AG04450 (cell line): ENCODE measurements at regions not wholly inside any gene's neighbourhood (a gene's known extent, or its start where the extent isn't known, plus 50 kb on each side); places are given as distances from the start of the nearest gene placed in this dataset.

Experiments used
- CTCF ChIA-PET: fragments of 300-600, 350-600 bp; formaldehyde crosslinking; extraction: SDS; loops from one replicate; lab custom pipeline; 2022; ENCODE audit warnings: antibody characterized with exemption, inconsistent platforms; lab: Charles Lee
- POLR2A ChIA-PET: fragments of 350-600 bp; formaldehyde crosslinking; extraction: SDS; loops from one replicate; lab custom pipeline; 2021; ENCODE audit warnings: antibody characterized with exemption, inconsistent platforms; lab: Yijun Ruan, JAX
- DNase-seq: peaks from one replicate; pipeline ENCODE4 v3.0.0-alpha.2; 2011; ENCODE audit warnings: low read depth, low spot score
- H3K27ac ChIP-seq: one replicate; pipeline ENCODE4 v1.5.1; 2012; ENCODE audit warnings: low read depth, low read length, control low read depth
- H3K27me3 ChIP-seq: one replicate; pipeline ENCODE4 v1.6.0; 2012; ENCODE audit warnings: low read length; ENCODE audit not compliant: control insufficient read depth, insufficient read depth
- H3K4me3 ChIP-seq: 2 replicates; pipeline ENCODE4 v1.5.1; 2011; ENCODE audit warnings: mild to moderate bottlenecking, low read depth, low read length, control low read depth
- H3K9me3 ChIP-seq: 2 replicates; pipeline ENCODE4 v1.5.1; 2012; ENCODE audit warnings: low read length; ENCODE audit not compliant: control insufficient read depth, insufficient read depth
- TF ChIP-seq, protein P1 (sequence below): IDR thresholded peaks from 2 replicates; pipeline ENCODE4 v1.5.1; 2011; ENCODE audit warnings: low read depth, low read length, control low read depth, inconsistent platforms

DNA sequence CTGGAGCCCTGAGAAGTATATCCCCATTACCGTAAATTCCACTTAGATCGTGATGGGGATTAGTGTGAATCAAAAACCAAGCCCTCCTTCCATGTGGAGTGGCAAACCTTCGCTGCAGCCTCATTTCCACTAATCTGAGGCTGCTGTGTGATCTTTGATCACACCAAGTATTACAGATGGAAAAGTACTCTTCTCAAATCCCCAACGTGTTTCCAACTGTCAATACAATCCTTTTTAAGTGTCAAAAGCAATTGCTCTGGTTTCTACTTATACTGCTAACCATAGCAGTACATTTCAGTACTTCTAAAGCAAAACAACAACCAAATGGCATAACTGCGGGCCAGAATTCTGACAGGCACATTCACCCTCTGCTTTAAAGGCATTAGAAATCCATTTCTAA lies 307.7 kb upstream of the ADAMTS16 start:
- Histone ChIP-seq H3K27me3 (no peaks in the 10 kb centered on the region), H3K9me3 (peaks cover 15% of the 10 kb centered on the region), H3K27ac (no peak overlapping the region), H3K4me3 (no peak overlapping the region)
- POLR2A ChIA-PET = no interaction called here
- DNase-seq = no peak
- TF ChIP-seq, protein P1, sequence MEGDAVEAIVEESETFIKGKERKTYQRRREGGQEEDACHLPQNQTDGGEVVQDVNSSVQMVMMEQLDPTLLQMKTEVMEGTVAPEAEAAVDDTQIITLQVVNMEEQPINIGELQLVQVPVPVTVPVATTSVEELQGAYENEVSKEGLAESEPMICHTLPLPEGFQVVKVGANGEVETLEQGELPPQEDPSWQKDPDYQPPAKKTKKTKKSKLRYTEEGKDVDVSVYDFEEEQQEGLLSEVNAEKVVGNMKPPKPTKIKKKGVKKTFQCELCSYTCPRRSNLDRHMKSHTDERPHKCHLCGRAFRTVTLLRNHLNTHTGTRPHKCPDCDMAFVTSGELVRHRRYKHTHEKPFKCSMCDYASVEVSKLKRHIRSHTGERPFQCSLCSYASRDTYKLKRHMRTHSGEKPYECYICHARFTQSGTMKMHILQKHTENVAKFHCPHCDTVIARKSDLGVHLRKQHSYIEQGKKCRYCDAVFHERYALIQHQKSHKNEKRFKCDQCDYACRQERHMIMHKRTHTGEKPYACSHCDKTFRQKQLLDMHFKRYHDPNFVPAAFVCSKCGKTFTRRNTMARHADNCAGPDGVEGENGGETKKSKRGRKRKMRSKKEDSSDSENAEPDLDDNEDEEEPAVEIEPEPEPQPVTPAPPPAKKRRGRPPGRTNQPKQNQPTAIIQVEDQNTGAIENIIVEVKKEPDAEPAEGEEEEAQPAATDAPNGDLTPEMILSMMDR = no peak
- CTCF ChIA-PET = no interaction called here

DNA sequence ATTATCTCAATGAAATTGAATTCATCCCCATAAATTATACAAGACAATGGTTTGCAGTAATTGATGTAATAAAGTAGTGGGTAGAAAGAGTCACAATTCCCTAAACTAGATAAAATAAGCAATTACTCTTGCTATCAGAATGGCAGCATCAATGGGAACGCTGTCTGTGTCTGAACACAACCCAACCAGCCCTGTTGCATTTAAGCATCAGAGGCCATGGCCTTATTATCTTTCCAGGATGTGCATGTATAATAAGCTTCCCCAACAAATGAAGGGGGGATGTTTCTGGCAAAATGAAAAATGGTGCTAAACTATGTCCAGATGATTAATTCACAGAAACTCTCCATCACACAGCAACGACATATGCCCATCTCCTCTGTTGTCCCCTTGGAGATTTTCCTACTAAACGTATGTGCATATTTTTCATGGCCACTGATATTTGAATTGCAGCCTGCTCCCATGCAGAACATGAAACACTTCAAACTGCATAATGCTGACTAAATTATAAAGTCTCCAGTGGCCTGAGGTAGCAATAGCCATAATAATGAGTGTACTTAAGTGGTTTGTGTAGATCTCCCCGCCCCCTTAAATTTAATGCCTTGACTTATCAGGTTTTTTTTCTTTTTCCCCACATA lies 306.9 kb upstream of the ADAMTS16 start:
- H3K27me3 ChIP-seq = no peaks in the 10 kb centered on the region
- CTCF ChIA-PET = no interaction called here
- TF ChIP-seq, protein P1 = no peak

DNA sequence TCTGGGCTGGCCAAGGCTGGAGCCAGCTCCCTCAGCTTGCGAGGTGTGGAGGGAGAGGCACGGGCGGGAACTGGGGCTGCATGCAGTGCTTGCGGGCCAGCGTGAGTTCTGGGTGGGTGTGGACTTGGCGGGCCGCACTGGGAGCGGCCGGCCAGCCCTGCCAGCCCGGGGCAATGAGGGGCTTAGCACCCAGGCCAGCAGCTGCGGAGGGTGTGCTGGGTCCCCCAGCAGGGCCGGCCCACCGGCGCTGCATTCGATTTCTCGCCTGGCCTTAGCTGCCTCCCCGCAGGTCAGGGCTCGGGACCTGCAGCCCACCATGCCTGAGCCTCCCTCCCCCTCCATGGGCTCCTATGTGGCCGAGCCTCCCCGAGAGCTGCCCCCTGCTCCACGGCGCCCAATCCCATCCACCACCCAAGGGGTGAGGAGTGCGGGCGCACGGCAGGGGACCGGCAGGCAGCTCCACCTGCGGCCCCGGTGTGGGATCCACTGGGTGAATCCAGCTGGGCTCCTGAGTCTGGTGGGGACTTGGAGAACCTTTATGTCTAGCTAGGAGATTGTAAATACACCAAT lies 302.6 kb upstream of the ADAMTS16 start:
- H3K4me3 ChIP-seq = no peak overlapping the region
- ChIA-PET POLR2A (no interaction called here), CTCF (no interaction called here)
- no peak overlapping the region for H3K27ac ChIP-seq
- H3K9me3 ChIP-seq = peaks cover 18% of the 10 kb centered on the region
- no peaks in the 10 kb centered on the region for H3K27me3 ChIP-seq
- TF ChIP-seq, protein P1 = no peak
- no peak for DNase-seq

More for the DNA sequence above, 306.9 kb upstream of the ADAMTS16 start:
- DNase-seq = no peak
- H3K27ac ChIP-seq = no peak overlapping the region
- H3K9me3 ChIP-seq = peaks cover 20% of the 10 kb centered on the region
- no peak overlapping the region for H3K4me3 ChIP-seq
- POLR2A ChIA-PET = no interaction called here

DNA sequence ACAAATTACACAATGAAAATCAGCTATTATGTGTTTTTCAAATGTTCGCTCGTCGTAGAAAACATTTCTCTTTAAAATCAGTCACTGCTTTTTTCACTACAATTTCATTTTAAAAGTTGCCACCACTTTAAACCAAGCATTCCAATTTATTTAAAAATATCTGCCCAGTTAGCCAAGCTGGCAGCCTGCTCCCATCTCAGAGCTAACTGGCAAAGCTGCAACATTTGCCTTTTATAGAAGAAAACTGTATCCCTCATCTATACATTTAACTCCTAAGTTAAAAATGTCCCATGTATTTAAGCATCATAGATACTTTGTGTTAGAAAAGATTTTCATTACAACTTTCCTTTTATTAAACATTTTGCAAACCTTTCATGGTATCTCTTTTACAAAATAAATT lies 294.9 kb upstream of the ADAMTS16 start:
- ChIA-PET CTCF (no interaction called here), POLR2A (no interaction called here)
- TF ChIP-seq, protein P1 = no peak
- no peak for DNase-seq
- H3K9me3 ChIP-seq = no peaks in the 10 kb centered on the region; the same call in 1 of the 2 replicates
- no peaks in the 10 kb centered on the region for H3K27me3 ChIP-seq
- no peak overlapping the region for H3K27ac ChIP-seq
- H3K4me3 ChIP-seq = no peak overlapping the region

DNA sequence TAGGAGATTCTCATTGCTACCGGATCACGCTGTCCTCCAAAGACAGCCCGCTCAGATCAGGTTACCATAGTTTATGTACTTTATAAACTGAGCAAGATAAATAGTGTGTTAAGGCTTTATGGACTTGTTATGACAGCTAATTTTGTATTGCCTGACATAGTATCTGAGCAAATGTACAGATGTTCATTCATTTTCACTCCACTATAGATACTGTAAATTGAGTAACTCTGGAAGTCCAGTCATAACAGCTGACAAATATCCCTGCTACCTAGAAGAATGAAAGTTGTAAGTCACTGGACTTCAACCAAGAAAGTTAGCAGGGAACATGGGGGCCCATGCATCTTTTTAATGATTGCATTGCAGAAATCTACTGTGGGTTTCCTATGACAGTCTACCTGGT lies 292.4 kb upstream of the ADAMTS16 start:
- TF ChIP-seq, protein P1 = no peak
- Histone ChIP-seq H3K4me3 (no peak overlapping the region), H3K9me3 (no peaks in the 10 kb centered on the region; the same call in 1 of the 2 replicates), H3K27me3 (no peaks in the 10 kb centered on the region), H3K27ac (no peak overlapping the region)
- ChIA-PET CTCF (no interaction called here), POLR2A (no interaction called here)
- no peak for DNase-seq
